HK-2 (cell line): ENCODE measurements at regions not wholly inside any gene's neighbourhood (a gene's known extent, or its start where the extent isn't known, plus 50 kb on each side); places are given as distances from the start of the nearest gene placed in this dataset.
"Not testable (repeated sequence)": the region's sequence is repeated elsewhere in the genome, so short reads cannot be mapped to it uniquely, and the experiment has no call there.

Experiments
- DNase-seq: peaks from one replicate; pipeline ENCODE4 v3.0.0-alpha.2; 2018; ENCODE audit not compliant: unreplicated experiment

DNA sequence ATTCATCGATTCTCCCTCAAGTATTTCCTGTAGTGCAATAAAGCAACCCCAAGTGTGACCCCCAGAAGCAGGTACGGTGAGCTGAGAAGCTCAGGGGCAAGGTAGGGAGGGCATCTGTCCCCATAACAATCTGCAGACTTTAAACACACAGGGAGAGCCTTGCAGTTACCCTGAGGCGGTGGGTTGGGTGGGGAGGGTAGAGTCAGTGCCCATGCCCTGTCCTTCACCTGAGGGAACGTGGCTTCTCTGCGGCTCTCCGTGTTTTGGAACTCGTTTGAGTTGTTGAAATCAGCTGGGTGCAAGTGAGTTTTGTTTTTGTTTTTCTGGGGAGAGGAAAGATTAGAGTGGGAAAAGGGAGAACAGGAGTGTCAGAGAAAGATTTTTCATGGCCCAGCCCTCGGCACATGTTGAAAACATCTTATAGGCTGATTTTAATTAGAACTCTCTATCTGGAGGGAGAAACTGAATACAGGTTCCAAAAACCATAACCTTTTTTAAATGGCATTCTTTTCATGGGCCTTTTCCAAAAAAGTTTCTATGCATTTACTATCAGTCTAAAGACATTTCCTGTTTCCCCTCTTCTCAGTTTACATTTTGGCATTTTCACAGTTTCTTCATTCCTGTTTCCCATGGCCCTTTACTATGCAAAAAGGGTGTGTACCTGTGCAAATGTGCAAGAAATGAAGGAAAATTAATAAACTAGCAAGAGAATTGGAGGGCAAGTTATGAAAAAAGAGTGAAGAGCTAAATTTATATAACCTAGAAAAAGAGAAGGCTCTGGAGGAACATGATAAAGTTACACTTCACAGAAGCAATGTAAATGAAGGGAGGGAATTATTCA is 266.5 kb upstream of the VLDLR start:
- no peak for DNase-seq

DNA sequence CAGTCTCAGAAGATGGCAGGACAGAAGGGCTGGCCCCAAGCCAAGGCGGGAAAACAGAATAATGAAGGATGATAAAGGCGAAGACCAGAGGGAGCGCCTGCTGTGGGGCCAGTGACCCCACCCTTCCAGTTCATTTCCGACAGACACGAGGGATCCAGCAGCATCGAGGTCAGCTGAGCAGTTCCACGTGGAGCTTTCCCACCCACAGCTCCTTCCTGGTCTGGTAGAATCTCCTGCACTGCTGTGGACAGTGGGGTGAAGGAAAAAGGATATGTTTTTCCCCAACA is 265.9 kb upstream of the VLDLR start:
- DNase-seq, result no peak

DNA sequence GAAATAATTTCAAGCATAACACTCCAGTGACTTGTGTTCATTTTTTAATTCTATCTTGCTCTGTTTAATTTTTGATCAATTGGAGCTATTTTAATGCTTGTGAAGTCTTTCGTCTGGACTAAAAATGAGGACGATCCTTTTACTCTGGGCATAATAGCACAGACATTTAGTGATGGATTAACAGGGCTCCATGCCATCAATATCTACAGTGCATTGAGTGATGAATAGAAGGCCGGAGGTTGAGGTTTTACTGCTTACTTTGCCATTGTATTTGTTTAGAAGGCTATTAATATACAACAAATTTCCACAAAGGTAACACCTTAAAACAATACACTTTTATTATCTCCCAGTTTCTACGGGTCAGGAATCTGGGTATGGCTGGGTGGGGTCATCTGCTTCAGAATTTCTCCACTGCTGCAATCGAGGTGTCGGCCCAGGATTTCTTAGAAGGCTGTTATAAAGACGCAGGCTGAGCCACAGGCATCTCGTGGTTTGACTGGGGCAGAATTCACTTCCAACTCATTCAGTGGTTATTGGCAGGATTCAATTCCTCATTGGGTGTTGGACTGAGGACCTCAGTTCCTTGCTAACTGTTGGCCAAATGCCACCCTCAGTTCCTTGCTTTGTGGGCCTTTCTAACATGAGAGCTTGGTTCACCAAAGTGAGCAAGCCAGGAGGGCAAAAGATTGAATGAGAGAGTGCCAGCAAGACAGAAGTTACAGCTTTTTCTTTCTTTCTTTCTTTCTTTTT is 265.4 kb upstream of the VLDLR start:
- no peak for DNase-seq

DNA sequence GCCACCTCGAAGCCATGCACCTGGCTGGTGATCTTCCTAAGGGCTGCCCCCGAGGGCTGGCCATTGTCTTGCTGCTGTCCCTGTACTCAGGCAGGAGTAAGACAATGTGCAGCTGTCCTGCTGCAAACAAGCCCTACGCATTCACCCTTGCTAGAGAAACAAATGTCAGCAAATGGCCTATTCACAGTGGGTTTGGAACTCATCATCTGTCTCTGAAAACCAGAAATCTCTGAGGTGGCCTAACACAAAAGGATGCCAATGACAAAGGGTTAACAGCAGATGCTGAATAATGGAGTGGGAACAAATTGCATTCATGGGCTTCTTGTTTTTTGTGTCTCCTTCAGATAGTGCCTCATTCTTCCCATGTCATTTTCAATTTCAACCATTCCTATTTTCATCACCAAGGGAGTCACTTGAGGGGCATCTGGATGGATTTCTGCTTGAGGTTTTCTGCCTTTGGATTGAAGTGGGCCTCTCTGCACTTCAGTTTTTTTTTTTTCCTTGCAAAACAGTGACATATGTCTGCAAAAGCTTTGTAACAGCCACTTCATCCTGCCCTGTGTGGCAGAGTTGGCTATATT is 261.6 kb upstream of the VLDLR start:
- DNase-seq, result no peak

DNA sequence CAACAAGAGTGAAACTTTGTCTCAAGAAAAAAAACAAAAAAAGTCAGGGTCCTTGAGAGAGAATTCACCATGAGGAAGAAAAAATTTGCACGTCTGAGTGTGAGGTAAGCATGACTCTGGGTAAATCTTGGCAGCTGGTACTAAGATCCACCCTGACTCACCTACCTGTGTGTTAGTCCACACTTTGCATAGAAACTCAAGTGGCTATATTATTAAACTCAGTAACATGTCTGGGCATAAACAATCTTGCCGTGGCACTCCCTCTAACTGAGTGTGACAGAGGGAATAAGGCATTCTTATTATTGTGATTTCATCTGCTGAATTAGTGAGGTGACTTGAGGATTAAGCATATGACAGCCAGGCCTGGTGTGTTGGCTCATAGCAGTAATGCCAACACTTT is 259.4 kb upstream of the VLDLR start:
- DNase-seq, result no peak

DNA sequence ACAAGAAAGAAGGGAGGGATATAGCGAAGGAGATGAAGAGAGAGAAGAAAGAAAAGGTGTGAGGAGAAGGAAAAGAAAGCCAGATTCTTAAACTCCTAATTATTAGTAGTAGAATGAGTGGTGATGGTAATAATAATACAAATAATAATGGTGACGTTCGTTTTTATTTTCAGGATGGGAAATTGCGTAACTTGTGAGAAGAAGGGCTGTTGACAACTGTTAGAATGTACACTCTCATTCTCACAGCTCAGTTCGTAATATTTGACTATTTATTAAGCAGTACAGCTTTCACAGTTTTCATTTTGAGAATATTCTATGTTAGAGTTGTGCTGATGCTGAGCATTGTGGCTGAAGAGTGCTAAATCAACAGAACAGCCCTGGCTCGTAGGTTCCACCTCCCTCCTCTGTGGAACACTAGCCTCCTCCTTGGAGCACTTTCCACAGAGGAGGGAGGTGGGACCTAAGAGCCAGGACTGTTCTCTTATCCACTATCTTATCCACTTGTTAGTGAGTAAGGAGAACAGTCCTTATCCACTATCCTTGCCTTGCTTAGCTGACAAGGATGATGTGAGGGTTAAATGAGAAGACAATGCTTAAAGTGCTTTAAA is 258.3 kb upstream of the VLDLR start:
- no peak for DNase-seq

DNA sequence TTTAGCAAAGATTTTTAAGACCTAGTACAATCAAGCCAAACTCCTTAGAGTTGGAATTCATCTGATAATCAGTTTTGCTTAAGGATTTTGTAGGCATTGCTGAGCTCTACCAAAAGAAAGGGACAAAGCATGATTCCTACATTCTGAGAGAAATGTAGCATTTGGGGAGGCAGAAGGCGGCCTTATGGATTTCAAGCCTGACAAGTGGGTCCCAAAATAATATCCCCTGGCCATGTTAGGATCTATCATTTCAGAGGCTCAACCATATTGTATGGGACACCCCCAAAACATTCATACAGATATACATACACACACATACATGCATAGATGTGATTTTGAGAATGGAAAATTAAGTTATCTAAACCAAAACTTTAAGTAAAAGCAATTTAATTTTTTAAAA is 257.8 kb upstream of the VLDLR start:
- DNase-seq, result no peak

DNA sequence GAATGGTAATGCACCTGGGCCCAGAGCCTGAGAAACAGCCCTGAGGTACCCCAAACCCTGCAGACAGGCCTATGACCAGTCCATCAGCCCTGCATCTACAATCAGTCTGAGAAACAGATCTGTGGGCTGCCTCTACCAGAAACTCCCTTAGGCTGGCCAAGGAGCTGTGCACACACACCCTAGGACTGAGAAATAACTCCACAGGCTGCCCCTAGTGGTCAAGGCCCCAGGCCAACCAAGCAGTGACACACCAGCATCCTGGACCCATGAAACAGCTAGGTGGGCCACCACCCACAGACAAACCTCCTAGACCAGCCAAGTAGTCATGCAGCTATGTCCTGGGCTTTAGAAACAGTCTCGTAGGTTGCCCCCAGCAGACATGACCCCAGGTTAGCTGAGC is 253.6 kb upstream of the VLDLR start:
- DNase-seq, result no peak

DNA sequence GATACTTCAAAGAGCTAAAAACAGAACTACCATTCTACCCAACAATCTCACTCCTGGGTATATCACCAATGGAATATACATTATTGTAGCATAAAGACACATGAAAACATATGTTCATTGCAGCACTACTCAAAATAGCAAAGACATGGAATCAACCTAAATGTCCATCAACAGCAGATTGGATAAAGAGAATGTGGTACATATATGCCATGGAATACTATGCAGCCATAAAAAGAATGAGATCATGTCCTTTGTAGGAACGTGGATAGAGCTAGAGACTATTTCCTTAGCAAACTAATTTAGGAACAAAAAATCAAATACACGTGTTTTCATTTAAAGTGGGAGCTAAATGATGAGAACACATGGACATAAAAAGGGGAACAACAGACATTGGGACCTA is 247.9 kb upstream of the VLDLR start:
- no peak for DNase-seq

DNA sequence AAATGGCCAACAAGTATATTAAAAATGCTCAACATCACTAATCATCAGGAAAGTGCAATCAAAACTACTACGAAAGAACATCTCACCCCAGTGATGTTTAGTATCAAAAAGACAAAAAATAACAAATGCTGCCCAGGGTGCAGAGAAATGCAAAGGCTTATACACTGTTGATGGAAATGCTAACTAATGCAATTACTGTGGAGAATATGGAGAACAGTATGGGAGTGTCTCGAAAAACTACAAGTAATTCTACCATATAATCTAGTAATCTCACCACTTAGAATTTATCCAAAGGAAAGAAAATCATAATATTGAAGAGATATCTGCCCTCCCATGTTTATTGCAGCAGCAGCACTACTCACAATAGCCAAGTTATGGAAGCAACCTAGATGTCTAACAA is 246.5 kb upstream of the VLDLR start:
- DNase-seq, result no peak

DNA sequence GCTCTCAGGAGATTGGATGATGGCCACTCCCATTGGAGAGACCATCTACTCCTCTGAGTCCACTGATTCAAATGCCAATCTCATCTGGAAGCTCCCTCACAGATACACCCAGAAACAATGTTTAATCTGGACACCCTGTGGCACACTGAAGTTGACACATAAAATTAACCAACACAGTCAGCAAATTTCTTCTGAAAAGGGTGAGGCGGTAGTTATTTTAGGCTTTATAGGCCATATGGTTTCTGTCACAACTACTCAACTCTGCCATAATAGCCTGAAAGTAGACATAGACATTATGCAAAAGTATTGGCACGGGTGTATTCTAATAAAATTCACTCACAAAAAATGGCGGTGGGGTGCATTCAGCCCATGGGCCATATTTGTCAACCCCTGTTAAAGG is 244.5 kb upstream of the VLDLR start:
- no peak for DNase-seq

DNA sequence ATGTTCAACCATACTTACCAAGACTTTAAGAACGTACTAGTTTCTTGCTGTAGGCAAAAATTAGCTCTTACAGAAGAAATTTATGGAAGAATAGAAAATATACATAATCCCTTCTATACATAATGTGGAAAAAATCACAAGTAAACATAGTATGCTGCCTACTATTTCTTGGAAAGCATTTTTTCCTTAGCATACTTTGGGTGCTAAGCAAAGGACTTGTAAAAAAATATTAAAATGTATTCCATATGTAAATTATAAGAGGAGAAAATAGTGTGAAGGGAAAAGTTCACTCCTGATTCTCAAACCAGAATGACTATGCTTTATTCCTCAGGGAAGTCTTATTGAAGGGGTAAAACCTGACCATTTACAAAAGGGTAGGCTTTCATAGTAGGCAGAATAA is 243.8 kb upstream of the VLDLR start:
- DNase-seq, result no peak

DNA sequence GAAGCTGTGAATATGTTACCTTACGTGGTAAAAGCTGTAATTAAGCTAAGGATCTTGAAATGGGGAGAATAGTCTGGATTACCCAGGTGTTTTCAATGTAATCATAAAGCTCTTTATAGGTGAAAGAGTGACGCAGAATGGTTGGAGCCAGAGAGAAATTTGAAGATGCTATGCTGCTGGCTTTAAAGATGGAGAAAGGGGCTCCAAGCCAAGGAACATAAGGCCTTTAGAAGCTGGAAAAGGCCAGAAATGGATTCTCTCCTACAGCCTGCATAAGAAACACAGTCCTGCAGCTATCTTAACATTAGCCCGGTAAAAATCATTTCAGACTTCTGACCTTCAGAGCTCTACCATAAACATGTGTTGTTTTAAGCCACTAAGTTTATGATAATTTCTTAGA is 243.3 kb upstream of the VLDLR start:
- no peak for DNase-seq

DNA sequence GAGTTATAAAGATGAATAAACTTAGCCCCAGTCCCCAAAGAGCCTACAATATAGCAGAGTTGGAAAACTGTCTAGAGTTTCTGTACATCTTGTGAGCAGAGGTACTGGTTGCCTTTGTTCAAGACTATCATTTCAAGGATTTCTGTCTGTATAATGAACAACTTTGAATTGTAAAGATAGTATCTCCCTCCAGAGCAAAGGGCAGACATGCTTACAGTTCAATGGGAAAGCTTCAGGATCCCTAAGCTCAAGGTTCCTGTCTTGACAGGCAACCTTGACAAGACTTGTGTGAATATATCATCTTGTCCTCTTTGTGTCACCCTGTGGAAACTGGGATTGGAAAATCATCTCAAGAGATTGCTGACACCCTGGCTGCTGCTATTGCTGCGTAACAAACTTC is 242.8 kb upstream of the VLDLR start:
- no peak for DNase-seq

DNA sequence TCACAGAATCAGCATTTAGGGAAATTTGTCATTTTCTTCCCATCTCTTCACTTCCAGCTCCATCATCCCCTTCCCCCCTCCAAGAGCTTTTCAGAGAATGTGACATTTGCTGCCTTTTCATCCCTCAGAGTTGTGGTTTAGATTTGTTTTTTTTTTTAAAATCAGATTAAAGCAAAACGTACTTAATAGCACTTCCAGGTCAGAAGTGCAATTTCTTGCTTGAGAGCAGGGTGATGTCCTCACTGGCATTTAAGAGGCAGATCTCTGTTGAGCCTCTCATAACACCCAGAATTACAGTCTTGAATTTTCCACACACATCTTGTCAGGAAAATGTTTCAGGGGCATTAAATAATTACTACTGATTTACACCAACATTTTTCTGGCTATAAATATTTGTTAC is 236.8 kb upstream of the VLDLR start:
- DNase-seq, result no peak

DNA sequence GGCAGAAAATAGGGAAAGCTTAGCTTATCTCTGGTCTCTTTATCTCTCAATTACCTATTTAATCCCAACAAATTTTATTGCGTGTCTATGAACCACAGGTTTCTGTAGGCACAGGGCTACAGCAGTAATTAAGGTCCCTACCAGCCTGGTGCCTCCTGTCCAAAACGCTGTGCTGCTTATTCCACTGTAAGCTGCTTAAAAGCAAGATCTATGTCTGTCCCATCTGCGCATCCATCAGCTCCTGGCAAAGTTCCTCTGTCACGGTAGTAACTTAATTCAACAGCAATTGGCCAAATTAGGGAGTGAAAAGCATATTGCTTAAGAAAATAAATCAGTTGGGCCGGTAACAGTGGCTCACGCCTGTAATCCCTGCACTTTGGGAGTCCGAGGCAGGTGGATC is 235.8 kb upstream of the VLDLR start:
- no peak for DNase-seq

DNA sequence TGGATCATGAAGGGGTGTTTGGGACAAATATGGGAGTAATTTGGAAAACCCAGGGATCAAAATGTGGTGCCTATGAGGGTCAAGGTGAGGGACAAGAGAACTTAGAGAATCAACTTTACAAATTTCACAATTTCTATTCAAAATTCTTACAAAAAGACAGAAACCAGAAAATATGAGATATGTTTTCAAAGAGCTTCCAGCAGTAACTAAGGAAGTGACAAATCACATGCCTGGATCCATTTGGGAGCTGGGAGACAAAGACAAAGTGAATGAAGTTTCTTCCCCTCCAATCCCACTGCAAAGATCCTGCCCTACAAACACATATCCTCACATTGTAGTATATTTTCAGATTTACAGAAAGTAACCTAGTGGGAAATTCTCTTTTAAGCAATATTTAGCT is 235.0 kb upstream of the VLDLR start:
- no peak for DNase-seq

DNA sequence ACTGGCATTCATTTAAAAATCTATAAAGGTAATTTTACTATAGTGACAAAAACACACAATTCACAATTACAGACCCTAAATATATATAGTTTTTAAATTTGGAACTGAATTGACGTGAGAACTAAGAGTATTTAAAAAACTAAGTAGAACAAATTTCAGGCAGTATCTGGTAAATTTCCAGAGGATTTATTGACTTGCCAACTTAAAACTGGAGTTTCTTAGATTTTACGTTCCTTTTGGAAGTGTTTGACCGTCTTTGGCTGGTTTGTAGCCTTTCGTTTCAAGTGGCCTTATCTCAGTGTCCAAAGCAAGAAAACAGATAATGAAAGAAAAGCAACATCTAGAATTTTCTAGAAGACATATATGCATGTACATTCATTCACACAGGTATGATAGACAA is 234.4 kb upstream of the VLDLR start:
- no peak for DNase-seq

DNA sequence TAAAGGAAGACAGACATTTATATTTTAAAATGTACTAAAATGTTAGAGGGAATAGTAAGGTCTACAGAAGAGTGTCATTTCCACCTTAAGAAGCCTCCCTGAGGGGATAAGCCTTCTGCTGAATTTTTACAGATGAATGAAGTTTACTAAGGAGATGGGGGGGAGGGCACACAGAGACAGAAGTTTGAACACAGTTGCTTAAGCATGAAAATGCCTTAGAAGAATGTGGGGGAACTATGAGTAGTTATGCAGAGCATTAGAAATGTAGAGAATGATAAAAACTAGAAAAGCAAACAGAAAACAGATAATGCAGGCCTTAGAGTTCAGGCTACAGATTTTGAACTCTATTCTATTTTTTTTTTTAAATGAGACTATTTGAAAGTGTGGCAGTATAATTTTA is 232.2 kb upstream of the VLDLR start:
- no peak for DNase-seq

DNA sequence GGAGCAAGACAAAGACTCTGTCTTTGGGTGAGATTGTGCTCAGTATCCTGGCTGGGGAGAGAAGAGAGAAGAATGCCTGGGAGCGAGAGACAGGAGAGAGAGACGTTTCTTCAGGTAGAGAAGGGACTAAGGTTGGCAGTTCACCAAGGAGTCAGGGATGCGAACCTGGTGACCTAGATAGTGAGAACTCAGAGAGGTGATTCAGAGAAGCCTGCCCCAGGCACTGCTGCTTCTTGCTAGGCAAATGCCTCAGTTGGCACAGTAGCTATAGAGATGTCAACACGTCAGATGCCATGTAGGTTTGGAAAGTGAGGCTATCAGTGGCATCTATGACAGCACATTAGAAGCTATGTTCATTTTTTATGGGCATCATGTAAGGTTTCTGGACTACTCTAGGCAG is 231.6 kb upstream of the VLDLR start:
- DNase-seq, result no peak

DNA sequence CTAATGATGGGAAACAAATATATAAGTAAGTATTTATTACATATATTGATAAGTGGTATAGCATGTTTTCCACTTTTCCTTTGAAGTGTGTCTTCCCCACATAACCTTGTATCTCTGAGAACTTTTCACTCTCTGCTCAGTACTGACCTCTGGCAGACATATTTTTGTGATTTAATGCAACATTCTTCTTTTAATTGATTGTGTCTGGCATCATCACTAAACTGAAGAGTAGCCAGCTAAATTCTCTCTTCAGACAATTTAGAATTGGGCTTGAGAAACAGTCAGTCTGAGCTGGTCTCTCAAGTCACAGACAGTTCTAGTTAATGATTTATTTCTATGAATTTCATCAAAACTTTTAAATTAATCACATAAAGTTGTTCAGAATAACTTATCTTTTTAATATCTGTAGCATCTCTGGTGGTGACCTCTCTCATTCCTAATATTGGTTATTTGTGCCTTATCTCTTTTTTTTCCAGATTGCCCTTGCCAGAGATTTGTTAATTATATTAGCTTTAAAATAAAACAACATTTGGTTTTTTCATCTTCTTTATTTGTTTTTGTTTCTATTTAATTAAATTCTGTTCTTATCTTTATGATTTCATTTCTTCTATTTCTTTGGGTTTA is 230.0 kb upstream of the VLDLR start:
- DNase-seq, result not testable (repeated sequence)

DNA sequence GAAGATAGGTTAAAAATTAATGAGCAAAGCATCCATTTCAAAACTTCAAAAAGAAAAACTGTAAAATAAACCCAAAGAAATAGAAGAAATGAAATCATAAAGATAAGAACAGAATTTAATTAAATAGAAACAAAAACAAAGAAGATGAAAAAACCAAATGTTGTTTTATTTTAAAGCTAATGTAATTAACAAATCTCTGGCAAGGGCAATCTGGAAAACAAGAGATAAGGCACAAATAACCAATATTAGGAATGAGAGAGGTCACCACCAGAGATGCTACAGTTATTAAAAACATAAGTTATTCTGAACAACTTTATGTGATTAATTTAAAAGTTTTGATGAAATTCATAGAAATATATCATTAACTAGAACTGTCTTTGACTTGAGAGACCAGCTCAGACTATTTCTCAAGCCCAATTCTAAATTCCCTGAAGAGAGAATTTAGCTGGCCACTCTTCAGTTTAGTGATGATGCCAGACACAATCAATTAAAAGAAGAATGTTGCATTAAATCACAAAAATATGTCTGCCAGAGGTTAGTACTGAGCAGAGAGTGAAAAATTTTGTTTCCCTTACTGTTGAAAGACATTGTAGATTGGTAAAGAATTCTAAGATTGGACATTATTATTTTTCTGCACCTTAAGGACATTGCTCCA is 227.4 kb upstream of the VLDLR start:
- DNase-seq, result not testable (repeated sequence)
